Sigmoid colon (tissue), 6 donors: ENCODE measurements at regions not wholly inside any gene's neighbourhood (a gene's known extent, or its start where the extent isn't known, plus 50 kb on each side); places are given as distances from the start of the nearest gene placed in this dataset.

Experiments used
- DNase-seq: peaks from one replicate; pipeline ENCODE4 v3.0.0-alpha.2; 2019
- H3K27ac ChIP-seq, 4 donors: fragments of 200-600 bp; sonication (generic); one replicate each; pipeline ENCODE4 v1.5.1; 2016 to 2019; ENCODE audit warnings: mild to moderate bottlenecking in 1 of 4
- H3K27me3 ChIP-seq, 3 donors: fragments of 200-600 bp; sonication (generic); one replicate each; pipeline ENCODE4 v1.5.1; 2019; ENCODE audit warnings: mild to moderate bottlenecking in 1 of 3
- H3K36me3 ChIP-seq, 4 donors: fragments of 200-600 bp; sonication (generic); one replicate each; pipeline ENCODE4 v1.5.1; 2016 to 2019
- H3K4me1 ChIP-seq, 4 donors: fragments of 200-600 bp; sonication (generic); one replicate each; pipeline ENCODE4 v1.5.1; 2017 to 2019
- H3K4me3 ChIP-seq, 4 donors: fragments of 200-600 bp; sonication (generic); one replicate each; pipeline ENCODE4 v1.5.1; 2017 to 2019; ENCODE audit warnings: mild to moderate bottlenecking in 2 of 4, moderate library complexity in 1 of 4
- H3K9me3 ChIP-seq, 4 donors: fragments of 200-600 bp in 3 of 4; sonication (generic) in 3 of 4; one replicate each; pipeline versions ENCODE4 v1.5.1 to v1.6.1; 2013 to 2019
- EP300 ChIP-seq, 4 donors: sonication (generic); formaldehyde crosslinking; IDR thresholded peaks; one replicate each; pipeline ENCODE4 v1.6.1; 2017; ENCODE audit warnings: antibody characterized with exemption in 4 of 4
- POLR2A ChIP-seq, 2 donors: fragments of 450-650 bp; IDR thresholded peaks; one replicate each; pipeline ENCODE4 v1.6.1; 2016; ENCODE audit warnings: antibody characterized with exemption in 2 of 2, mild to moderate bottlenecking in 2 of 2, moderate library complexity in 2 of 2
- POLR2AphosphoS5 ChIP-seq, 4 donors: sonication (generic); formaldehyde crosslinking; IDR thresholded peaks; one replicate each; pipeline ENCODE4 v1.6.1; 2017; ENCODE audit warnings: antibody characterized with exemption in 4 of 4
- WGBS, 2 donors: extraction: QIAGEN DNeasy Blood & Tissue Kit; methylation state at CpG; one replicate each; pipeline ENCODE4 v1.1.7; 2013; 5-methylcytosine and 5-hydroxymethylcytosine counted together
- intact Hi-C: fragments of 100-400 bp; cut with DNase I; formaldehyde crosslinking; loops from one replicate; pipeline ENCODE4 v1.15.1; 2023
- TF ChIP-seq, protein P1 (sequence below), 4 experiments: fragments of 450-650 bp in 3 of 4; fragments of 200-600 bp in 1 of 4; IDR thresholded peaks; one replicate each; pipeline ENCODE4 v1.5.1; 2016 to 2019; ENCODE audit warnings: antibody characterized with exemption in 4 of 4, mild to moderate bottlenecking in 3 of 4, moderate library complexity in 2 of 4
- donor health status: healthy with polysubstance abuse.
- donor health status: healthy.

DNA sequence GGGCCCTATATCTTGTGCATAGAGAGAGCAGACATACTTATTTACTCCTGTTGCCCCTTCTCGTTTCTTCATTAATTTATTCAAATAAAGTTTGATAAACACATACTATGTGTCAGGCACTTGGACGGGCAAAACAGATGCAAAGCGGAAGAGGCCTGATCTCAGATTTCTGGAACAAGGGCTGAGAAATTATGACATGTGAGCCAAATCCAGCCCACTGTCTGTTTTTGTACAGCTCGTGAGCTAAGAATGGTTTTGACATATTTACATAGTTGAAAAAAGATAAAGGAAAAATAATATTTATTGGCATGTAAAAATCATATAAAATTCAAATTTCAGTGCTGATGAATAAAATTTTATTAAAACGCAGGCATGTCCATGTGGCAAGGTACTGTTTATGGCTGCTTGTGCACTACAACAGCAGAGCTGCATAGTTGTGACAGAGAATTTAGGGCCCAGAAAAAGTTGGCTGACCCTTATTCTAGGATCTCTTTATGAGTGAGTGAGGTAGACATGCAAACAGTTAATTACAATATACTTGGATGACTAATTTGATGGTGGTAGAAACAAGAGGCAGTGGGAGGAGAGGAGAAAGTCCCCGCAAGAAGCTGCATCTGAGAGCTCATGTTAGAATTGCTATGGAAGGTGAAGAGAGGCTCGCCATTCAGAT lies 68.1 kb upstream of the ITPRID1 start:
- H3K9me3 ChIP-seq, result no peaks in the 10 kb centered on the region
- H3K4me3 ChIP-seq, result no peak overlapping the region
- DNase-seq, result no peak
- WGBS, 2 donors, result 84 to 89% methylated on average over 7 of the region's 7 CpGs
- TF ChIP-seq POLR2AphosphoS5 (IDR thresholded peaks at IDR 0.05) (no peak), POLR2A (IDR thresholded peaks at IDR 0.05) (no peak), EP300 (IDR thresholded peaks at IDR 0.05) (no peak)
- TF ChIP-seq, protein P1, sequence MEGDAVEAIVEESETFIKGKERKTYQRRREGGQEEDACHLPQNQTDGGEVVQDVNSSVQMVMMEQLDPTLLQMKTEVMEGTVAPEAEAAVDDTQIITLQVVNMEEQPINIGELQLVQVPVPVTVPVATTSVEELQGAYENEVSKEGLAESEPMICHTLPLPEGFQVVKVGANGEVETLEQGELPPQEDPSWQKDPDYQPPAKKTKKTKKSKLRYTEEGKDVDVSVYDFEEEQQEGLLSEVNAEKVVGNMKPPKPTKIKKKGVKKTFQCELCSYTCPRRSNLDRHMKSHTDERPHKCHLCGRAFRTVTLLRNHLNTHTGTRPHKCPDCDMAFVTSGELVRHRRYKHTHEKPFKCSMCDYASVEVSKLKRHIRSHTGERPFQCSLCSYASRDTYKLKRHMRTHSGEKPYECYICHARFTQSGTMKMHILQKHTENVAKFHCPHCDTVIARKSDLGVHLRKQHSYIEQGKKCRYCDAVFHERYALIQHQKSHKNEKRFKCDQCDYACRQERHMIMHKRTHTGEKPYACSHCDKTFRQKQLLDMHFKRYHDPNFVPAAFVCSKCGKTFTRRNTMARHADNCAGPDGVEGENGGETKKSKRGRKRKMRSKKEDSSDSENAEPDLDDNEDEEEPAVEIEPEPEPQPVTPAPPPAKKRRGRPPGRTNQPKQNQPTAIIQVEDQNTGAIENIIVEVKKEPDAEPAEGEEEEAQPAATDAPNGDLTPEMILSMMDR (IDR thresholded peaks at IDR 0.05), result no peak
- H3K27me3 ChIP-seq, result no peaks in the 10 kb centered on the region
- intact Hi-C loops, result no loop called here
- no peak overlapping the region for H3K27ac ChIP-seq
- H3K36me3 ChIP-seq, result no peaks in the 10 kb centered on the region
- no peaks in the 10 kb centered on the region for H3K4me1 ChIP-seq

DNA sequence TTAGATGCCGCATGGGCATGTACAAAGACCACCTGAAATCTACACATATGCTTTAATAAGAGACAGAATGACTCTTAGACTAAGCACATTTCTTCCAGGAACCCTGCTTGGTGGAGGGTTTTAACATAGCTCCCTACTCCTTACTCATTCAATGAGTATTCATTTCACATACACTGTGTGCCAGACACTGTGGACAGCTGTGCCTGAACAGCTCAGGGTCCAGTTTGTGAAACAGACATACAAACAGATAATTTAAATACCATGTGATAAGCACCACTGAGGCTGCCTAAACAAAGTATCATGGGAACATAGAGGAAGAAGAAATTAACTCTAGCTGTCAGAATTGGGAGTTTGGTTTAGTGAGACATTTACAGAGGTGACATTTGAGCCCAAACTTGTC lies 65.2 kb upstream of the ITPRID1 start:
- no peaks in the 10 kb centered on the region for H3K27me3 ChIP-seq
- H3K9me3 ChIP-seq, result no peaks in the 10 kb centered on the region
- WGBS, 2 donors, result 95 to 99% methylated on average over 1 of the region's 1 CpG
- no peak overlapping the region for H3K27ac ChIP-seq
- no peaks in the 10 kb centered on the region for H3K36me3 ChIP-seq
- intact Hi-C loops, result no loop called here
- no peak for DNase-seq
- TF ChIP-seq POLR2AphosphoS5 (IDR thresholded peaks at IDR 0.05) (no peak), EP300 (IDR thresholded peaks at IDR 0.05) (no peak), POLR2A (IDR thresholded peaks at IDR 0.05) (no peak)
- TF ChIP-seq, protein P1 (IDR thresholded peaks at IDR 0.05), result no peak
- no peak overlapping the region for H3K4me3 ChIP-seq
- no peaks in the 10 kb centered on the region for H3K4me1 ChIP-seq

DNA sequence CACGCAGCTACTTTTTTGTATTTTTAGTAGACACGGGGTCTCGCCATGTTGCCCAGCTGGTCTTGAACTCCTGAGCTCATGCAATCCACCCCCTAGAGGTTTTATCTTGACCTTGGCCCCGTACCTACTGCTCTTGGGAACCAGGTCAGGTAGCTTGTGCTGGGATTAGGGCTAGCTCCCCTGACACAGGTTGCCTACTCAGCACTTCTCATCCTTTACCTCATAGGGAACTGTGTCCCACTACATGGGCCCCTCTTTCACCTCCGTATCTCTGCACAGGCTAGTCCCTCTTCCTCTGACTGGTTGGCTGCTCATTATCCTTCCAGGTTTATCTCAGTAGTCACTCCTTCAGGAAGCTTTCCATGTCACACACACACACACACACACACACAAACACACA lies 58.0 kb upstream of the ITPRID1 start:
- H3K4me1 ChIP-seq, result no peaks in the 10 kb centered on the region
- intact Hi-C loops, result no loop called here

DNA sequence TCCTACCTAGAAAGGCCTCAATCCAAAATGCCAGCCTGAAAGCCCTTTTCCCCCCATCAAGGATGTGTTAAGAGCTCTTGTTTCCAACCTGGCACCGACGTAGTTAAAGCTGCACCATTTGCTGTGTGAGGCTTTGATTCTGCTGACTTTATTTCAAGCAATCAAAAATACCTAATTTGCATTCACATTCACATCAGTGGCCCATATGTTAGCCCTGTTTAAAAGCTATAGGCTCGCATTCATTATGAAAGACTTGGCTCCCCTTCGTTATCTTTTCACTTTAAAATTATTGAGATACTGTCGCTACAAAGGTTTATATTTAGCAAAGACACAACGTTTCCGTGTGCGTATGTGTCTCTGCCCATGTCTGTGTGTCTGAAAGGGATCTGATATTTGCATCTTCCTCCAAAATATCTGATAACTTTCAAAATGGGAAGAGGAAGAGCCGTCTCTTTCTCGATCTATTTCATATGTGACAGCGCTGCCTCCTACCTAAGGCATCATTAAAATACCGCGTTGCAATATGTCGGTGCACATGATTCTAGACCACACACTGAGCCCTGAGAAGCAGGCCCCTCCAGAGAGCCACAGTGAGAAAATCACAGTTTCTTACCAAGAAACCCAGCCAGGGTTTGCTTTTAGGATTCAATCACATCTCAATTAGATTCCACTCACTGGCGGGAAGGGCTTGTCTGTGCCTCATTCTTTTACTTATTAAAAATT lies 57.1 kb upstream of the ITPRID1 start:
- no peaks in the 10 kb centered on the region for H3K9me3 ChIP-seq
- TF ChIP-seq, protein P1 (IDR thresholded peaks at IDR 0.05), result no peak
- TF ChIP-seq EP300 (IDR thresholded peaks at IDR 0.05), result no peak
- no peak for TF ChIP-seq POLR2A (IDR thresholded peaks at IDR 0.05)
- no peak for TF ChIP-seq POLR2AphosphoS5 (IDR thresholded peaks at IDR 0.05)
- no peaks in the 10 kb centered on the region for H3K4me1 ChIP-seq
- H3K27ac ChIP-seq, result no peak overlapping the region
- WGBS, 2 donors, result 84 to 90% methylated on average over 15 of the region's 15 CpGs
- intact Hi-C loops, result no loop called here
- DNase-seq, result no peak
- no peaks in the 10 kb centered on the region for H3K36me3 ChIP-seq
- no peak overlapping the region for H3K4me3 ChIP-seq
- no peaks in the 10 kb centered on the region for H3K27me3 ChIP-seq

More for the DNA sequence above, 58.0 kb upstream of the ITPRID1 start:
- H3K4me3 ChIP-seq, result no peak overlapping the region
- H3K27me3 ChIP-seq, result no peaks in the 10 kb centered on the region
- no peaks in the 10 kb centered on the region for H3K36me3 ChIP-seq
- TF ChIP-seq POLR2AphosphoS5 (IDR thresholded peaks at IDR 0.05) (no peak), POLR2A (IDR thresholded peaks at IDR 0.05) (no peak), EP300 (IDR thresholded peaks at IDR 0.05) (no peak)
- TF ChIP-seq, protein P1 (IDR thresholded peaks at IDR 0.05), result no peak
- DNase-seq, result no peak
- H3K9me3 ChIP-seq, result no peaks in the 10 kb centered on the region
- no peak overlapping the region for H3K27ac ChIP-seq
- 89 to 95% methylated on average over 5 of the region's 5 CpGs for WGBS, 2 donors
